IMR-90 (cell line): ENCODE measurements at regions not wholly inside any gene's neighbourhood (a gene's known extent, or its start where the extent isn't known, plus 50 kb on each side); places are given as distances from the start of the nearest gene placed in this dataset.
A peak's percentile ranks its signal among the peaks of the same experiment; 100 is the strongest.

Experiments used
- CEBPB ChIP-seq: IDR thresholded peaks from 2 replicates; pipeline ENCODE4 v1.6.1; 2012; ENCODE audit warnings: low read depth, low read length, improper control_type of control experiment
- CTCF ChIP-seq: conservative IDR thresholded peaks from 2 replicates; pipeline ENCODE4 v1.5.1; 2012; ENCODE audit warnings: mild to moderate bottlenecking, low read depth, low read length, improper control_type of control experiment
- MAFK ChIP-seq: IDR thresholded peaks from 2 replicates; pipeline ENCODE4 v1.6.1; 2012; ENCODE audit warnings: low read depth, low read length, improper control_type of control experiment
- MAZ ChIP-seq: IDR thresholded peaks from 2 replicates; pipeline ENCODE4 v1.6.1; 2012; ENCODE audit warnings: low read depth, mild to moderate bottlenecking, low read length, improper control_type of control experiment, moderate library complexity, borderline replicate concordance
- POLR2A ChIP-seq: IDR thresholded peaks from 2 replicates; pipeline ENCODE4 v1.6.1; 2012; ENCODE audit warnings: mild to moderate bottlenecking, low read depth, low read length
- RAD21 ChIP-seq: IDR thresholded peaks from 2 replicates; pipeline ENCODE4 v1.6.1; 2012; ENCODE audit warnings: low read length, improper control_type of control experiment
- RFX5 ChIP-seq: IDR thresholded peaks from 2 replicates; pipeline ENCODE4 v1.8.0; 2012; ENCODE audit warnings: low read depth, mild to moderate bottlenecking, low read length, moderate library complexity
- SMC3 ChIP-seq: fragments of 150-350 bp; IDR thresholded peaks from 2 replicates; pipeline ENCODE4 v1.6.1; 2016; ENCODE audit warnings: low read depth, mild to moderate bottlenecking, antibody characterized with exemption, low read length, moderate library complexity
- USF2 ChIP-seq: fragments of 150-350 bp; IDR thresholded peaks from 2 replicates; pipeline ENCODE4 v1.6.1; 2017; ENCODE audit warnings: mild to moderate bottlenecking, antibody characterized with exemption, low read length, low read depth

GRCh38 chr3:64291345-64291744, 66.1 kb upstream of the PRICKLE2 start:
- TF ChIP-seq CTCF (no peak), CEBPB (peak; percentile 99), POLR2A (no peak), RAD21 (no peak), SMC3 (no peak), RFX5 (no peak), MAFK (no peak), USF2 (no peak), MAZ (no peak)
